ENCODE measurements at regions not wholly inside any gene's neighbourhood (a gene's known extent, or its start where the extent isn't known, plus 50 kb on each side); places are given as distances from the start of the nearest gene placed in this dataset.

GRCh38 chrX:87236830-87237440, 280.7 kb upstream of the KLHL4 start:
- no peak for TF ChIP-seq POLR2A (IDR thresholded peaks at IDR 0.05; ENCODE audit: low read length)
- no peak for TF ChIP-seq GATA1 (IDR thresholded peaks at IDR 0.05; ENCODE audit: low read depth, low read length)

Measured in erythroblast (primary cell).